H9 (cell line): ENCODE measurements at regions not wholly inside any gene's neighbourhood (a gene's known extent, or its start where the extent isn't known, plus 50 kb on each side); places are given as distances from the start of the nearest gene placed in this dataset.

ENCODE experiments used
- DNase-seq: peaks from one replicate; pipeline ENCODE4 v3.0.0-alpha.2; 2017
- H2AFZ ChIP-seq: one replicate; pipeline ENCODE4 v1.6.1; 2013; ENCODE audit warnings: mild to moderate bottlenecking, low read length, control low read depth, moderate library complexity
- H2AK5ac ChIP-seq: 2 replicates; pipeline ENCODE4 v1.6.1; 2013; ENCODE audit warnings: low read length, control low read depth, mixed read lengths; ENCODE audit not compliant: insufficient read length
- H2BK120ac ChIP-seq: one replicate; pipeline ENCODE4 v1.6.1; 2013; ENCODE audit warnings: low read depth, mild to moderate bottlenecking, low read length, control low read depth, inconsistent platforms; ENCODE audit not compliant: poor library complexity, severe bottlenecking
- H2BK12ac ChIP-seq: 2 replicates; pipeline ENCODE4 v1.6.1; 2013; ENCODE audit warnings: low read length, control low read depth, mixed read lengths, low read depth; ENCODE audit not compliant: insufficient read length
- H2BK15ac ChIP-seq: 2 replicates; pipeline ENCODE4 v1.6.1; 2013; ENCODE audit warnings: low read depth, low read length, control low read depth
- H2BK20ac ChIP-seq: one replicate; pipeline ENCODE4 v1.6.1; 2013; ENCODE audit warnings: low read depth, mild to moderate bottlenecking, low read length, control low read depth, inconsistent platforms; ENCODE audit not compliant: poor library complexity, severe bottlenecking
- H2BK5ac ChIP-seq: 2 replicates; pipeline ENCODE4 v1.6.1; 2013; ENCODE audit warnings: low read length, control low read depth, mixed read lengths; ENCODE audit not compliant: insufficient read length
- H3K14ac ChIP-seq: 2 replicates; pipeline ENCODE4 v1.6.1; 2013; ENCODE audit warnings: low read length, control low read depth; ENCODE audit not compliant: insufficient read depth
- H3K18ac ChIP-seq: 2 replicates; pipeline ENCODE4 v1.6.1; 2013; ENCODE audit warnings: low read depth, mild to moderate bottlenecking, mixed read lengths, low read length, control low read depth; ENCODE audit not compliant: insufficient read length
- H3K23ac ChIP-seq: 2 replicates; pipeline ENCODE4 v1.6.1; 2013; ENCODE audit warnings: low read length, control low read depth, mixed read lengths, low read depth; ENCODE audit not compliant: insufficient read length
- H3K23me2 ChIP-seq: 2 replicates; pipeline ENCODE4 v1.6.1; 2013; ENCODE audit warnings: low read depth, mild to moderate bottlenecking, mixed read lengths, low read length, control low read depth; ENCODE audit not compliant: insufficient read length, poor library complexity, severe bottlenecking
- H3K27ac ChIP-seq: 2 replicates; pipeline ENCODE4 v1.5.1; 2013; ENCODE audit warnings: low read length, control low read depth, mixed read lengths, low read depth; ENCODE audit not compliant: insufficient read length
- H3K27me3 ChIP-seq: 2 replicates; pipeline ENCODE4 v1.6.1; 2013; ENCODE audit warnings: low read length, control low read depth, inconsistent platforms; ENCODE audit not compliant: insufficient read depth
- H3K4ac ChIP-seq: 2 replicates; pipeline ENCODE4 v1.6.1; 2013; ENCODE audit warnings: low read depth, mild to moderate bottlenecking, control low read depth, inconsistent platforms, low read length, moderate library complexity
- H3K4me1 ChIP-seq: 2 replicates; pipeline ENCODE4 v1.6.1; 2013; ENCODE audit warnings: low read length, control low read depth, inconsistent platforms; ENCODE audit not compliant: insufficient read depth
- H3K4me2 ChIP-seq: 2 replicates; pipeline ENCODE4 v1.6.1; 2013; ENCODE audit warnings: low read length, control low read depth, mixed read lengths; ENCODE audit not compliant: insufficient read length, insufficient read depth
- H3K56ac ChIP-seq: 2 replicates; pipeline ENCODE4 v1.6.1; 2013; ENCODE audit warnings: low read depth, mild to moderate bottlenecking, mixed read lengths, low read length, control low read depth; ENCODE audit not compliant: insufficient read length
- H3K79me1 ChIP-seq: 2 replicates; pipeline ENCODE4 v1.6.1; 2013; ENCODE audit warnings: low read depth, mild to moderate bottlenecking, moderate library complexity, low read length, control low read depth, inconsistent platforms; ENCODE audit not compliant: insufficient read depth, poor library complexity, severe bottlenecking
- H3K79me2 ChIP-seq: 2 replicates; pipeline ENCODE4 v1.6.1; 2013; ENCODE audit warnings: low read length, control low read depth, inconsistent platforms; ENCODE audit not compliant: insufficient read depth
- H3K9ac ChIP-seq: 2 replicates; pipeline ENCODE4 v1.6.1; 2013; ENCODE audit warnings: low read length, control low read depth, mixed read lengths; ENCODE audit not compliant: insufficient read length; ENCODE audit errors: extremely low read depth
- H3K9me3 ChIP-seq: one replicate; pipeline ENCODE4 v1.6.1; 2013; ENCODE audit warnings: low read depth, low read length, inconsistent platforms; ENCODE audit not compliant: control insufficient read depth
- H3T11ph ChIP-seq: one replicate; pipeline ENCODE4 v1.6.1; 2013; ENCODE audit warnings: mild to moderate bottlenecking, low read length, control low read depth, inconsistent platforms
- H4K20me1 ChIP-seq: one replicate; pipeline ENCODE4 v1.6.1; 2013; ENCODE audit not compliant: control insufficient read depth, insufficient read length, insufficient read depth
- H4K5ac ChIP-seq: 2 replicates; pipeline ENCODE4 v1.6.1; 2013; ENCODE audit warnings: low read depth, mild to moderate bottlenecking, mixed read lengths, low read length, control low read depth; ENCODE audit not compliant: insufficient read length
- H4K8ac ChIP-seq: replicated peaks from 2 replicates; pipeline ENCODE4 v1.6.1; 2013; ENCODE audit warnings: low read length, control low read depth, mixed read lengths, low read depth; ENCODE audit not compliant: insufficient read length
- H4K91ac ChIP-seq: 2 replicates; pipeline ENCODE4 v1.6.1; 2013; ENCODE audit warnings: low read depth, mild to moderate bottlenecking, moderate library complexity, mixed read lengths, low read length, control low read depth; ENCODE audit not compliant: insufficient read length
- H3K27ac Mint-ChIP-seq, 3 experiments: 2 replicates in 2 of 3; 3 replicates in 1 of 3; pipeline ENCODE4 v1.8.0; 2020 to 2021; ENCODE audit warnings: mixed read lengths in 3 of 3, mild to moderate bottlenecking in 1 of 3, moderate library complexity in 1 of 3
- H3K27me3 Mint-ChIP-seq: 2 replicates; pipeline ENCODE4 v1.8.0; 2021; ENCODE audit warnings: low read depth, mild to moderate bottlenecking, moderate library complexity, mixed read lengths
- H3K36me3 Mint-ChIP-seq, 3 experiments: 2 replicates in 2 of 3; 3 replicates in 1 of 3; pipeline ENCODE4 v1.8.0; 2020 to 2021; ENCODE audit warnings: low read depth in 3 of 3, mixed read lengths in 3 of 3; ENCODE audit not compliant: insufficient read depth in 1 of 3
- H3K4me1 Mint-ChIP-seq, 2 experiments: 2 replicates each; pipeline ENCODE4 v1.8.0; 2020; ENCODE audit warnings: mixed read lengths in 2 of 2
- H3K4me3 Mint-ChIP-seq, 2 experiments: 2 replicates in 1 of 2; 3 replicates in 1 of 2; pipeline ENCODE4 v1.8.0; 2020 to 2021; ENCODE audit warnings: mild to moderate bottlenecking in 2 of 2, mixed read lengths in 2 of 2, moderate library complexity in 1 of 2
- H3K9me3 Mint-ChIP-seq, 2 experiments: 2 replicates in 1 of 2; 3 replicates in 1 of 2; pipeline ENCODE4 v1.8.0; 2020; ENCODE audit warnings: mild to moderate bottlenecking in 2 of 2, mixed read lengths in 2 of 2, moderate library complexity in 1 of 2
- CTCF ChIP-seq: fragments of 200-600 bp; sonication (generic); conservative IDR thresholded peaks from 3 replicates; pipeline ENCODE4 v1.8.0; 2021; ENCODE audit warnings: antibody characterized with exemption, mild to moderate bottlenecking
- WGBS: extraction: QIAGEN DNeasy Blood & Tissue Kit; methylation state at CpG from one replicate; pipeline ENCODE4 v1.1.7; 2013; ENCODE audit warnings: missing lambda C conversion rate, low lambda C conversion rate, mixed read lengths; ENCODE audit not compliant: insufficient read length; ENCODE audit errors: extremely low coverage; 5-methylcytosine and 5-hydroxymethylcytosine counted together

GRCh38 chr6:4504700-4505099 is 271.5 kb upstream of the CDYL start:
- Histone ChIP-seq H2BK5ac (no peak overlapping the region), H2BK15ac (no peak overlapping the region), H4K91ac (no peak overlapping the region), H4K8ac (no peak overlapping the region), H2BK20ac (no peak overlapping the region), H3K23me2 (no peaks in the 10 kb centered on the region), H4K5ac (no peak overlapping the region), H3K18ac (no peak overlapping the region), H3K9me3 (no peaks in the 10 kb centered on the region), H3K23ac (no peak overlapping the region), H3K79me1 (no peaks in the 10 kb centered on the region), H3K4me1 (peaks cover 13% of the 10 kb centered on the region), H2AK5ac (no peak overlapping the region), H3K27me3 (no peaks in the 10 kb centered on the region), H3K79me2 (no peaks in the 10 kb centered on the region), H3K9ac (no peak overlapping the region), H3K56ac (no peak overlapping the region), H3K4ac (no peak overlapping the region), H4K20me1 (no peaks in the 10 kb centered on the region), H3K4me2 (no peak overlapping the region), H2BK120ac (no peak overlapping the region), H2AFZ (no peak overlapping the region), H3K14ac (no peak overlapping the region), H2BK12ac (no peak overlapping the region), H3K27ac (no peak overlapping the region), H3T11ph (no peak overlapping the region)
- Mint-ChIP-seq H3K27me3 (peaks cover 4% of the 10 kb centered on the region; the same call in 1 of the 2 replicates), H3K27ac (no peak overlapping the region), H3K9me3 (peaks cover 10 to 18% of the 10 kb centered on the region in 2 experiments), H3K4me1 (peaks cover 46 to 52% of the 10 kb centered on the region in 2 experiments), H3K4me3 (no peak overlapping the region), H3K36me3 (peaks cover 7 to 29% (median 29%) of the 10 kb centered on the region in 3 experiments)
- WGBS, result no CpG with 5 or more reads among the region's 2 CpGs
- DNase-seq, result no peak
- TF ChIP-seq CTCF, result no peak
